ENCODE measurements at regions not wholly inside any gene's neighbourhood (a gene's known extent, or its start where the extent isn't known, plus 50 kb on each side); places are given as distances from the start of the nearest gene placed in this dataset.

- no peak for DNase-seq (ENCODE audit: low spot score)
Measured at GRCh38 chr4:81632581-81633299, 161.0 kb upstream of the RASGEF1B start.

DNA sequence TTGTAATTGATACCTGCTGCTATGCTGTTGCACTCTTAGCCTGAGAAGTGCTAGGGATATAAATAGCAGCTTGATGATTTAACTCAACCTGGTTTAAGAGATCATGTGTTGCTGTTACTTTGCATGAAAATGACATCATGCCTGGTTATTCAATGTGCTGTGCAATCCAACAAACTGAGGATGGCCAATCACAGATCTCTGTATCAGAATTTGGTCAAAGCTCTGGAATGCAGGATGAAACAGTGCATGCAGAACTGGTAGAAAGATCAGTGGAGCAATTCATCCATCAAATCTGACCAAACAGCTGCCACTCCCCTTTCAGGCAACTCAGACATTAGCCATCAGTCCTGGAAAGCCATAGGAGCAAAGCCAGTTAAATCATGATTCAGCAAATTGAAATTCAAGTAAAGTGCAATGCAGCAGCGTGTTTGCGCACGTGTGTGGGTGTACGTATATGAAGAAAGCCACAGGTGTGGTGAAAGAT, 160.3 kb upstream of the RASGEF1B start:
- DNase-seq (ENCODE audit: low spot score), result peak; percentile 47

GRCh38 chr4:81629366-81629765, 157.7 kb upstream of the RASGEF1B start:
- no peak for DNase-seq (ENCODE audit: low spot score)

DNA sequence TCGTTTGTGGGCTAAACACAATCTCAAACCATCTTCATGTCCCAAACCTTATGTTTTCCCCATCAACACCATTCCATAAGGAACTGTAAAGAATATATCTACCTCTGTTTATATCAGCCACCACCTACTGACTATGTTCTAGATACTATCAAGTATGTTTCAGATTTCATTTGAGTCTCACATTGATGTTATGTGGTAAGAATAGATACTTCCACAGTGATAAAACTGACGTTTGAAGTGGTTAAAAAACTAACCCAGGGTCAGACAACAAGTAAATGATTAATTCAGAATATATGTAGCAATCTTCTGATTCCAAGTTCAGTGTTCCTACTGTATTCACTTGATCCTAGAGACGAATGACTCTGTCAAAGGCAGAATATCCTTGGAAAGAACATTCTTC, 156.8 kb upstream of the RASGEF1B start:
- no peak for DNase-seq (ENCODE audit: low spot score)

DNA sequence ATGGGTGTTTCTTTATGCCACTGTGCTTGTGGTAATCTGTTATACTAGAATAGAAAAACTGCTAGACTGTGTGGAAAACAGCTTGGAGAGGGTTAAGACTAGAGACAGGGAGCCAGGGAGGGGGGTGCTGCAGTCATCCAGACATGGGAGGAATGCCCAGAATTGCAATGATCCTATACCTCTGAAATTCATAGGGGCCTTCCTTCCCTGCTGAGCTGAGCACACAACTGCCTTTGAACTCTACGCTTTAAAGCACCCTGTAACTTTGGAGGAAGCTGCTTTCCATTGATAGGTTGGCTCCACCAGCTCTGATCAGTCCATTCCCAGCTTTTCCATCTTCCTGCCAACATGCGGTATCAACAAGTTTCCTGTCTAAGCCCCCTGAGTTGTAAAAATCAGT, 155.9 kb upstream of the RASGEF1B start:
- no peak for DNase-seq (ENCODE audit: low spot score)

GRCh38 chr4:81626851-81627250, 155.1 kb upstream of the RASGEF1B start:
- no peak for DNase-seq (ENCODE audit: low spot score)

DNA sequence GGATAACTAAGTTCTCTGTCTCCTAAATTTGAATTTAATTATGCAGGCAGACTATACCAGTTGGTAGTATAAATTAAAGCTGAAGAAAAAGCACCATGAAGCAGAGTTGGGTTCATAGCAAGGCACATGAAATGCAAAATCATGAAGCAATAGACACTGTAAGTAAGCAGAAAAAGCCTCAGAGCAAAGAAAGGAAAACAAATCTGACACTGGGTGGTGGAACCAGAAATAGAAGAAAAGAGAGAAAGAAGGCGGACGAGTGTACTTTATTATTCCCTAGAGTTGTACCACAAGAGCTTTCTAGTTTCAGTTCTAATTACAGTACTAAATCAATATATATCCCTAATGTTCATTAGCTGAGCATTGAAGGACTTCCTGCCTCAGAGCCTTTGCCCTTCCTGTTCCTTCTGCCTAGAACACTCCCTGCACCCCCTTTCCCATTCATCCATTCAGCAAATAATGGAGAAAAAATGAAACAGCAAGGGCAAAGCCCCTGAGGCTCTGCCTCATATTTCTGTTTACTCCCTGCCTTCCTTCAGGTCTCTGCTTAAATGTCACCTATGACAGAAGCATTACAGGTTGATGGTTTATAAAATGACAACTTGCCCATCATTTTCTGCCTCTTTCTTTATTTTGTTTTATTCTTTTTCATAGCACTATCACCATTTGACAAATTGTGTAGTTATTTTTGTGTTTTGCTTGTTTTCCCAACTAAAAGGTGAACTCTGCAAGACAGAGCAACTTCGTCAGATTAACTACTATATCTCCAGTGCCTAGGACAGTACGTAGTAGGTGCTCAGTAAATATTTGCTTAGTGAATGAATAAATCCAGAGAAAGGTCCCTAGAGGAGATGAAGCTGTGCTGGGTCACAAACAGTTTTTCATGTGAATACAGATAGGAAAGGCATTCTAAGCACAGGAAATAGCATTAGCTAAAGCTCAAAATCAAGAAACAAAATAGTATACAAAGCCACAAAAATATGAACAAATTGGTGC, 154.0 kb upstream of the RASGEF1B start:
- no peak for DNase-seq (ENCODE audit: low spot score)

DNA sequence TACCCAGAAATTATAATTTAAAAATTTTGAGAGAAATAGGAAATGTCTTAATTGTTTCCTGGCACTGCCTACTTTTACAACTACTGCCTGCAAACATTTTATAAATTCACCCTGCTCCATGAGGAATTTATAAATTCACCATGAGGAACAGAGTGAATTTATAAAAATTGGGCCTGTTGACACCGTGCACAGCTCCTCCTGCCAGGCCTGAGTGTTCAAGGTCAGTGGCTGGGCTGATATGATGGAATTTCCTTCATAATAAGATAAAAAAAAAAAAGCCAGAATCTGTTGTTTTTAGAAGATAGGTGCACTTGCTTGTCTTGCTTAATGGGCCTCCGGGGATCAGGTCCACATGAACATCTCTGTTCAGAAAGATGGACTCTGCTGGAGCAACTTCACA, 151.7 kb upstream of the RASGEF1B start:
- no peak for DNase-seq (ENCODE audit: low spot score)

DNA sequence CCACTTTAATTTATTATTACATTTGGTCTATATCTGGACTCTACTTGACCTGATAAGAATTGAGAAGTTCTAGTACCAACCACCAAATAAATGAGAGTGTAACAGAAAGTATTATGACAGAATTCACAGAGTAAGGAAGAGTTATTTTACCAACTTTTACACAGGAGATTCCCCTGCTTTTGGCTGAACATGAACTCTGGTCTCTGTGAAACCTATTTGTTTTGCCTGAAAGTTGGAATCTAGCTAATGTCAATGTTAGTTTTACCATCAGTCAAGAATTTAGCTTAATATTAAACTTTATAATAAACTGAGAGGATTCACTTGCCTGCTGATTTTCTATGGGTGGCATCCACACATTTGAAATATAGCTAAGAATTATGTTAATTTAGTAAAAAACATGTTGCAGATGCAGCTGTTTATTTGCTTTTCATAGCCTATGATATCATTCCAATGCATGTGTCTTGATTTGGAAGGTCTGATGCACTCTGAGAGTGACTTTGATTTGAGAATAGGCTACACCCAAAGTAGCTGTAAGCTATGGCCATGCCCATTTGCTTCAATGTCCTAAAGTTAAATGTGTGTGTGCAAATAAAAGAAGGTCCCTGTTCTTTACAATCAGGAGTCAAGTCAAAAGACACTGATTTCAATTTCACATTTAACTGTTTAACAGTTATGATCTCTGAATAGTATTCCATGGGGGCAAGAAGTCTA, 150.9 kb upstream of the RASGEF1B start:
- DNase-seq (ENCODE audit: low spot score), result no peak

- no peak for DNase-seq (ENCODE audit: low spot score)
Measured at GRCh38 chr4:81622028-81622427, 150.3 kb upstream of the RASGEF1B start.

DNA sequence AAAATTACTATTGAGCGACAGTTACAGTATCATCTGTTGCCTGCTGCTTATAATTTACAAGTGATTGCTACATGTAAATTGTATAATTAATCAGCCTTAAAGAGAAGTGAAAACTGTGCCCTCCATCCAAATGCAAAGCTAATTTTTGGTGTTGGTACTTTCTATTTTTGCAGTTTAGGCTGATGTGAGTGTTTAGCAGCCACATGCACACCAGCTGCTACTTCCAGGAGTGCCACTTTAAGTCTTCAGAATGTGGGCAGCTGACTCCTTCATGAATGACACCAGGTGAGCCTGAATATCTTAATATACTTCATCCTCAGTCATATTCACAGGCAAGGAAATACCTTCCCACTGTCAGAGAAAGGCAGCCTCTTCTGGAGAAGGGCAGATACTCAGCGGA, 149.8 kb upstream of the RASGEF1B start:
- no peak for DNase-seq (ENCODE audit: low spot score)

- no peak for DNase-seq (ENCODE audit: low spot score)
Measured at GRCh38 chr4:81620442-81620841, 148.7 kb upstream of the RASGEF1B start.

DNA sequence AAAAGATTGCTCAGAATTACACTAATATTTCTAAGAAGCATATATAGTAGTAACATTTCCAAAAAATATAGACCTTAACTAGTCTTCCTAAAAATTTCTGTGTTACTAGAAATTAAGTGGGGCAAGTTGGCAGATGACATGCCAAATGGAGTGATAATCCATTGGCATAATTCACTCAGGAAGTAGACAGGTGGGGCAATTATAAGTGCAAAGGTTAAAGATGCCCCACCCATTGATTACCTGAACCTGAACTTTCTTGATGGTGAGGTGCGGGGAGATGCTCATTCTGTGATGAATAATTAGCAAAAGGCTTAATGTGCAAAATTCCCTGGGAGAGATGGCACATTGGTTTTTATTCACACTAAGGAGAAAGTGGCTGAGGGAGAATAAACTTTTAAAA, 145.8 kb upstream of the RASGEF1B start:
- DNase-seq (ENCODE audit: low spot score), result no peak

DNA sequence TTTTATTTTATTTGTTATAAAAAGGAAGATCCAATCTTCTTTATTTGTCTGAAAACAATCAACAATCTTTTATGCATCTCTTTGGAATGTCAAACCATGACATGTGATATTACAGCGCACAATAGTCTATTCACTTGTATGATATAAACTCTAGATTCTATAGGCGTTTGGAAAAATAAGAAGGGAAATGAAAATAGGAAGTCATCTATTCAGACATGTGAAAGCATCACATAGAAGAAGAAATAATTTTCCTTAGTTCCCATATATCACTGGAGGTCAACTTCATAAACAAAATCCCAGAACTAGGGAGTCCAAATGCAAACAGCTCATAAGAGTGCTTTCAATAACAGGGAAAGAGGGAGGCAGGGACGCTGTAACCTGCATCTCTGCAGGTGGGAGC, 139.5 kb upstream of the RASGEF1B start:
- DNase-seq (ENCODE audit: low spot score), result no peak

- no peak for DNase-seq (ENCODE audit: low spot score)
Measured at GRCh38 chr4:81609844-81610243, 138.1 kb upstream of the RASGEF1B start.

DNA sequence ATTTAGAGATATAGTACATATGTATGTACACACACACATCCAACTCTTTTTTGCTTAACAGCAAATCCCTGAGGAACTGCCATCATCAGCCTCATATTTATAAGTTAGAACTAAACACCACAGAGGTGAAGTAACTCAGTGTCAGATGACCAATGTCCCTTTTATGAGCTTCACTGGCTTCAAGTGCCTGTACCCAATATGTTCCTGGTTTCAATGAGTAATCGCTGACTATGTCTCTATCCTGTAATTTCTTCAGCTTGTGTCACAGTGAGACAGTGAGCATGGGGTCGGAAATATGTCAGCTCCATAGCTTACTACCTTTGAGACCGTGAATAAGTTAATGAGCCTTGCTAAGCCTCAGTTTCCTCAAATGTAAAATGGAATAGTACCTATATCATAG, 136.2 kb upstream of the RASGEF1B start:
- no peak for DNase-seq (ENCODE audit: low spot score)

GRCh38 chr4:81606801-81607501, 135.2 kb upstream of the RASGEF1B start:
- DNase-seq (ENCODE audit: low spot score), result peak; percentile 7

- no peak for DNase-seq (ENCODE audit: low spot score)
Measured at GRCh38 chr4:81606166-81606565, 134.5 kb upstream of the RASGEF1B start.

GRCh38 chr4:81605271-81605670, 133.6 kb upstream of the RASGEF1B start:
- DNase-seq (ENCODE audit: low spot score), result no peak

DNA sequence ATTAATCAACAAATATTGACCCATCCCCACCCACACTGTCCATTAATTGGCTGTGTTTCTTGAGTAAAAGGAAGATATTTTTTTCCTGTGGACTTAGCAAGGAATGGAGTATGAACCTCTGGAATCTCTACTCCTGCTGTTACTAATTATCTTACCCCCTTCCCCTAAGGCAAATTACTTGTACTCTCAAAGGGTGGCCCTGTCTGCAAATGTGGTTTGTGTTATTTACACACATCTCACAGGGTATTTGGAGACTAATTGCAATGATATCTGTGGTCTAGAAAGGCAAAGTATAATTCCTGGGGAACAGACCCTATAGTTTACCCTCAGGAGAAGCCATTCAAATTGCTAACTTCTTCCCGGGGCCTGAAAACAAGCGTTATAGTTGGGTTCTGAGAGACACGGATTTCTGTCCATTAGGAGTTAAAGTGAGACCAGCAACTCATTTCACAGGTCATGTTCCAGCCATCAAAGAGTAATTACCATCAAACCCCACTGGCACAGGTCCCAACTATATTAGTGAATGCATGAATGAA, 133.0 kb upstream of the RASGEF1B start:
- DNase-seq (ENCODE audit: low spot score), result no peak

GRCh38 chr4:81602854-81603253, 131.1 kb upstream of the RASGEF1B start:
- DNase-seq (ENCODE audit: low spot score), result no peak
